Loucy (cell line): ENCODE measurements at regions not wholly inside any gene's neighbourhood (a gene's known extent, or its start where the extent isn't known, plus 50 kb on each side); places are given as distances from the start of the nearest gene placed in this dataset.
"Not testable (repeated sequence)": the region's sequence is repeated elsewhere in the genome, so short reads cannot be mapped to it uniquely, and the experiment has no call there.

Experiments
- H2AFZ ChIP-seq: fragments of 200-600 bp; sonication (generic); 2 replicates; pipeline ENCODE4 v1.6.0; 2016; ENCODE audit warnings: antibody characterized with exemption, mild to moderate bottlenecking, low read length, moderate library complexity
- H3F3A ChIP-seq: fragments of 200-600 bp; 2 replicates; pipeline ENCODE4 v1.6.0; 2016; ENCODE audit warnings: antibody characterized with exemption, low read depth, mild to moderate bottlenecking
- H3K27me3 ChIP-seq: fragments of 200-600 bp; sonication (generic); 2 replicates; pipeline ENCODE4 v1.6.1; 2014; ENCODE audit warnings: low read length, mild to moderate bottlenecking; ENCODE audit not compliant: insufficient read depth, poor library complexity, severe bottlenecking
- H3K36me3 ChIP-seq: fragments of 200-600 bp; sonication (generic); 2 replicates; pipeline ENCODE4 v1.6.1; 2016; ENCODE audit warnings: low read length; ENCODE audit not compliant: insufficient read depth
- H3K4me1 ChIP-seq: fragments of 200-600 bp; sonication (generic); 2 replicates; pipeline ENCODE4 v1.5.1; 2014; ENCODE audit warnings: low read length, mild to moderate bottlenecking; ENCODE audit not compliant: insufficient read depth, poor library complexity, severe bottlenecking
- H3K4me2 ChIP-seq: fragments of 200-600 bp; sonication (generic); 2 replicates; pipeline ENCODE4 v1.6.0; 2014; ENCODE audit warnings: antibody characterized with exemption, low read length, low read depth, mild to moderate bottlenecking; ENCODE audit not compliant: poor library complexity, severe bottlenecking
- H3K4me3 ChIP-seq: fragments of 200-600 bp; sonication (generic); 2 replicates; pipeline ENCODE4 v1.5.1; 2014; ENCODE audit warnings: low read length, mild to moderate bottlenecking, mixed read lengths; ENCODE audit not compliant: poor library complexity, severe bottlenecking
- H3K79me2 ChIP-seq: fragments of 200-600 bp; sonication (generic); 2 replicates; pipeline ENCODE4 v1.6.1; 2014; ENCODE audit warnings: low read length; ENCODE audit not compliant: insufficient read depth
- H3K9ac ChIP-seq: fragments of 200-600 bp; sonication (generic); 2 replicates; pipeline ENCODE4 v1.6.0; 2014; ENCODE audit warnings: mild to moderate bottlenecking, low read depth, low read length, moderate library complexity; ENCODE audit not compliant: poor library complexity, severe bottlenecking
- H3K9me2 ChIP-seq: fragments of 200-600 bp; sonication (generic); replicated peaks from 2 replicates; pipeline ENCODE4 v1.6.1; 2016; ENCODE audit warnings: low read depth, low read length, mixed read lengths
- H3K9me3 ChIP-seq: fragments of 200-600 bp; sonication (generic); 2 replicates; pipeline ENCODE4 v1.6.1; 2014; ENCODE audit warnings: mild to moderate bottlenecking, antibody characterized with exemption, low read length, low read depth; ENCODE audit not compliant: insufficient read depth
- H4K20me1 ChIP-seq: fragments of 200-600 bp; sonication (generic); 2 replicates; pipeline ENCODE4 v1.6.0; 2014; ENCODE audit warnings: antibody characterized with exemption, low read length, mild to moderate bottlenecking; ENCODE audit not compliant: insufficient read depth, poor library complexity, severe bottlenecking
- EZH2phosphoT487 ChIP-seq: fragments of 200-600 bp; IDR thresholded peaks from 2 replicates; pipeline ENCODE4 v1.6.1; 2018; ENCODE audit warnings: antibody characterized with exemption, mild to moderate bottlenecking, moderate library complexity, borderline replicate concordance
- TF ChIP-seq, protein P1 (sequence below): fragments of 200-600 bp; sonication (generic); conservative IDR thresholded peaks from 2 replicates; pipeline ENCODE4 v1.5.1; 2014; ENCODE audit warnings: mild to moderate bottlenecking, antibody characterized with exemption, low read length

GRCh38 chr3:181920409-181920808 lies 208.7 kb downstream of the SOX2 start:
- Histone ChIP-seq H3K36me3 (no peaks in the 10 kb centered on the region), H2AFZ (no peak overlapping the region), H4K20me1 (no peaks in the 10 kb centered on the region), H3K27me3 (no peaks in the 10 kb centered on the region), H3K4me3 (no peak overlapping the region), H3K79me2 (no peaks in the 10 kb centered on the region), H3K9ac (no peak overlapping the region), H3K9me3 (0 out of 2 replicates have a peak, but pooled peaks cover 2% of the 10 kb centered on the region), H3K9me2 (no peaks in the 10 kb centered on the region; the same call in 1 of the 2 replicates), H3K4me2 (no peak overlapping the region), H3F3A (no peaks in the 10 kb centered on the region), H3K4me1 (no peaks in the 10 kb centered on the region)
- TF ChIP-seq EZH2phosphoT487 = no peak
- TF ChIP-seq, protein P1, sequence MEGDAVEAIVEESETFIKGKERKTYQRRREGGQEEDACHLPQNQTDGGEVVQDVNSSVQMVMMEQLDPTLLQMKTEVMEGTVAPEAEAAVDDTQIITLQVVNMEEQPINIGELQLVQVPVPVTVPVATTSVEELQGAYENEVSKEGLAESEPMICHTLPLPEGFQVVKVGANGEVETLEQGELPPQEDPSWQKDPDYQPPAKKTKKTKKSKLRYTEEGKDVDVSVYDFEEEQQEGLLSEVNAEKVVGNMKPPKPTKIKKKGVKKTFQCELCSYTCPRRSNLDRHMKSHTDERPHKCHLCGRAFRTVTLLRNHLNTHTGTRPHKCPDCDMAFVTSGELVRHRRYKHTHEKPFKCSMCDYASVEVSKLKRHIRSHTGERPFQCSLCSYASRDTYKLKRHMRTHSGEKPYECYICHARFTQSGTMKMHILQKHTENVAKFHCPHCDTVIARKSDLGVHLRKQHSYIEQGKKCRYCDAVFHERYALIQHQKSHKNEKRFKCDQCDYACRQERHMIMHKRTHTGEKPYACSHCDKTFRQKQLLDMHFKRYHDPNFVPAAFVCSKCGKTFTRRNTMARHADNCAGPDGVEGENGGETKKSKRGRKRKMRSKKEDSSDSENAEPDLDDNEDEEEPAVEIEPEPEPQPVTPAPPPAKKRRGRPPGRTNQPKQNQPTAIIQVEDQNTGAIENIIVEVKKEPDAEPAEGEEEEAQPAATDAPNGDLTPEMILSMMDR = no peak

DNA sequence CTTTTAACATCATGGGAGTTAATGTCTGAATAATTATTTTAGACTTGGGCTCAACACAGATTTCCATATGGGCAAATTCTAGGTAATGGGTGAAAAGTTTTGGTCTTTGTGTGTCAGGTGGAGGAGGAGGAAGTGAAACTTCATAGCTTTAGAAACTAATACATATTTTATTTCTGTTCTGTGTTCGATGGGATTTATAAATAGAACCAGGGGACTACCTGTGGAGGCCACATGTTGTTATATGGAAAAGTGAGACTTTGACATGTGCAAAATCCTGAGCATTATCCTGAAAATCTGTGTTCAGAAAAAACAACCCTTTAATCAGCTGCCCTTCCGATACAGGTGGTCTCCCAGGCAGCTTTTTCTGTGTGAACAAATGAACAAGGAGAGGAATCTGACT lies 209.5 kb downstream of the SOX2 start:
- H3K4me2 ChIP-seq = no peak overlapping the region

GRCh38 chr3:181925841-181926240 lies 214.1 kb downstream of the SOX2 start:
- H2AFZ ChIP-seq, H3K9me2 ChIP-seq, H4K20me1 ChIP-seq, H3K4me2 ChIP-seq, H3K9ac ChIP-seq, H3K27me3 ChIP-seq, H3K9me3 ChIP-seq, H3K79me2 ChIP-seq, H3F3A ChIP-seq, H3K4me1 ChIP-seq, H3K36me3 ChIP-seq, H3K4me3 ChIP-seq: not testable (repeated sequence)

More for the DNA sequence above, 209.5 kb downstream of the SOX2 start:
- no peaks in the 10 kb centered on the region for H3K27me3 ChIP-seq
- no peak overlapping the region for H3K9ac ChIP-seq
- H3K9me3 ChIP-seq = 0 out of 2 replicates have a peak, but pooled peaks cover 2% of the 10 kb centered on the region
- no peaks in the 10 kb centered on the region; the same call in 1 of the 2 replicates for H3K9me2 ChIP-seq
- no peaks in the 10 kb centered on the region for H3K79me2 ChIP-seq
- H3K36me3 ChIP-seq = no peaks in the 10 kb centered on the region
- H2AFZ ChIP-seq = no peak overlapping the region
- H4K20me1 ChIP-seq = no peaks in the 10 kb centered on the region
- H3F3A ChIP-seq = no peaks in the 10 kb centered on the region
- H3K4me3 ChIP-seq = no peak overlapping the region
- TF ChIP-seq EZH2phosphoT487 = no peak
- TF ChIP-seq, protein P1 = no peak
- no peaks in the 10 kb centered on the region for H3K4me1 ChIP-seq

GRCh38 chr3:181929501-181929900 lies 217.8 kb downstream of the SOX2 start:
- Histone ChIP-seq H2AFZ (no peak overlapping the region), H3K4me2 (no peak overlapping the region), H3K27me3 (no peaks in the 10 kb centered on the region), H3K36me3 (no peaks in the 10 kb centered on the region), H3K9ac (no peak overlapping the region), H3F3A (no peaks in the 10 kb centered on the region), H3K9me2 (no peaks in the 10 kb centered on the region), H3K9me3 (peaks cover 6% of the 10 kb centered on the region; the same call in 1 of the 2 replicates), H3K79me2 (no peaks in the 10 kb centered on the region), H3K4me1 (no peaks in the 10 kb centered on the region), H4K20me1 (no peaks in the 10 kb centered on the region), H3K4me3 (no peak overlapping the region)
- no peak for TF ChIP-seq EZH2phosphoT487
- TF ChIP-seq, protein P1 = no peak
